ENCODE measurements at regions not wholly inside any gene's neighbourhood (a gene's known extent, or its start where the extent isn't known, plus 50 kb on each side); places are given as distances from the start of the nearest gene placed in this dataset.

DNA sequence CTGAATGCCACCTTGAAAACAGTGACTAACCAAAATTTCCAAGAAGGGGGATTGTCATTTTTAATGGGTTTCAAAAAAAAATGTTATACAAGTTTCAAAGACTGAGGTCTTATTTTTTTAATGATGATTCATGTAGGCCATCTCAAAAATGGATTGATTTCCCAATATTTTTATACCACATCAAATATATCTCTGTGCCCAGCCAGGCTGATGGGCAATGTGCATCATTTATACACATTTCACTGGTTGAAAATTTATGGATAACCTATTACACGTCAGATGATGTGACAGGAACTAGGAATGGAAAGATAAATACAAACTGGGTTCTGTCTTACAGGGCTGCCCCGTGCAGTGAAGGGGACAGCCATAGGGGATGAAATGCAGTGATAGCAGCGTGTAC, 112.7 kb upstream of the TMPO start:
- no peak for DNase-seq (ENCODE audit: low read depth)

GRCh38 chr12:98403385-98403784, 112.0 kb upstream of the TMPO start:
- DNase-seq (ENCODE audit: low read depth), result no peak

DNA sequence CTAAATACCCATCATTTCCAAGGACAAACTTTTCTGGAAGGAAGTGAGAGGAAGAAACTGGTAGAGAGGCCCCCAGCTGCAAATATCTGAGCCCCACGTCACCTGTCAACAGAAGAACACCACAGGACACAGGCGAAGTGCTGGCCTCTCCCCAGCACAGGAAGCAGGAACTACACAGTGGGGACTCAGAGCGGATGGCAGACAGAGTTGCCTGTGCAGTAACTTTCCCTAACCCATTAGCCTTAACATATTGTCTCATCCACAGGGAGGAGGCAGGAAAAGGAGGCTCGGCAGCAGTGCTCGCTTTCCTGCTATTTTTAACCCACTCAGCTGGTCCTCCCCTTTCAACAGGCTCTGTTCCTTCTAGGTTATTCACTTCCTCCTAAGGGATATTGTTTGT, 111.5 kb upstream of the TMPO start:
- no peak for DNase-seq (ENCODE audit: low read depth)

DNA sequence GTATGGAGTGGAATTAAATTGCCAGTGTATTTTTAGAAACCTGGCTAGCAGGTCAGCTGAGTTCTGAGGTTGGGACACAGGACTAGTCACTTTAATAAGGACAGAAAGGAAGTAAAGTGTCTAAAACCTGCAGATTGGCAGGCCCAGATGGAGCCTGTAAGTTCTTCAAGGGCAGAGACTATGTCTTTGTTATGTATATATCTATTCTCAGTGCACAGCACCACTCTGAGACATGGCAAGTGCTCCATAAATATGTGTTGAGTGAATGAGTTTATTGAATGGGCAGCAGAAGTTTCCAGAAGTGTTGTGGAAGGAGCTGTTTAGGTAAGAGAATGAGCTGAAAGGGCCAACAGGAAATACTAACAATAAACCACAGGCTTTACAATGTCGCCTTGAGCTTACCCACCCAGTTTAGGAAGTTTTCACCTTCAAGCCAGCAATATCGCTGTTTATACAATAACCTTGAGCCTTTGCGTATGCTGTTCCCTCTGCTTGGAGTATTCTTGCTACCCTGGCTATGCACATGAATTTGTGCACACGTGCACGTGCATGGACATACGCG, 109.5 kb upstream of the TMPO start:
- no peak for DNase-seq (ENCODE audit: low read depth)

DNA sequence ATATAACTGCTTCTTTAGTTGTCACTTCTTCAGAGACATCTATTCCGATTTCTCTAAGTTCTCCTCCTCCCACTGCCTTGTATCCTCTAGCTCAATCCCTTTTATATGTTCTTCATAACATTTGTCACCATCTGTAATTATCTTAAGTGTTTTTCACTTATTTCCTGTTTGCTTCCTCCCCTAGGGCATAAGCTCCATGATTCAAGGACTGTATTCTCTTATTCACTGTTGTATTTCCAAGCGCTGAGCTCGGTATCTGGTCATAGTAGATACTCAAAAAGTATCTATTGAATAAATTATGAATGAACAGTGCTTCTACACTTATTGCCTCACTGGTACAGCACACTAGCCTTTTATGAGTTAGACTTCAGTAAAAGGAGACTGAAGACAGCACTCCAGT, 109.0 kb upstream of the TMPO start:
- DNase-seq (ENCODE audit: low read depth), result no peak

DNA sequence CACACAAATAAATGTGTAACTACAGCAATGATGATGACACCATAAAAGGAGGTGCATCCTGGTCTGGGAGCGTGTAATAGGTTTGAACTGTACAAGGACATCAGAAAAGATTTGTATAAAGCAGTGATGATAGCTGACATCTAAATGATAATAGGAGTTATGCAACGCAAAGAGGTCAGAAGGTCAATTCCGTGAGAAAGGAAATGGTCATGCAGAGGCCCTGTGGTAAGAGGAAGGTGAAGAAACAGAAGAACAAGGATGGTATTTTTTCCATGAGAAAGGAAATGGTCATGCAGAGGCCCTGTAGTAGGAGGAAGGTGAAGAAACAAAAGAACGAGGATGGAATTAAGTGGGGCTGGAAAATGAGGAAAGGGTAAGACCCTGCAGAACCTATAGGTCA, 106.7 kb upstream of the TMPO start:
- no peak for DNase-seq (ENCODE audit: low read depth)

DNA sequence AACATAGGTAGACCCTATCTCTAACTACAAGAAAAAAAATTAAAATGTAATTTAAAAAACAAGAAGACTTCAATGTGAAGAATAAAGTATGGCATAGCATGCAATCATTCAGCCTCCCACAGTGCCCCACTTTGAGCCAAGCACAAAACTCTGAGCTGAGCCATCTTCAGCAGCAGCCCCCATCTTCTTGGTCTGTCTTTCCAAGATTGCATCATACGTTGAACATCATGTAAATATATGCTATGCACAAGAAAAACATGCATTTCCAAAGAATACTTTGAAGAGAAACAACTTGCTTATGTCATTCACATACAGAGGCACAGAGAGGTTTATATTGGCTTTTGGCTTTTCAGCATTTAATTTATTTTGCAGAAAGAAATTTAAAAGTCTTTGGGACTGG, 105.8 kb upstream of the TMPO start:
- no peak for DNase-seq (ENCODE audit: low read depth)

- DNase-seq (ENCODE audit: low read depth), result no peak
These were observed 105.0 kb upstream of the TMPO start for GRCh38 chr12:98410356-98410755.

GRCh38 chr12:98416845-98417244, 98.5 kb upstream of the TMPO start:
- DNase-seq (ENCODE audit: low read depth), result no peak

- DNase-seq (ENCODE audit: low read depth), result no peak
These were observed 98.1 kb upstream of the TMPO start for GRCh38 chr12:98417266-98417665.

DNA sequence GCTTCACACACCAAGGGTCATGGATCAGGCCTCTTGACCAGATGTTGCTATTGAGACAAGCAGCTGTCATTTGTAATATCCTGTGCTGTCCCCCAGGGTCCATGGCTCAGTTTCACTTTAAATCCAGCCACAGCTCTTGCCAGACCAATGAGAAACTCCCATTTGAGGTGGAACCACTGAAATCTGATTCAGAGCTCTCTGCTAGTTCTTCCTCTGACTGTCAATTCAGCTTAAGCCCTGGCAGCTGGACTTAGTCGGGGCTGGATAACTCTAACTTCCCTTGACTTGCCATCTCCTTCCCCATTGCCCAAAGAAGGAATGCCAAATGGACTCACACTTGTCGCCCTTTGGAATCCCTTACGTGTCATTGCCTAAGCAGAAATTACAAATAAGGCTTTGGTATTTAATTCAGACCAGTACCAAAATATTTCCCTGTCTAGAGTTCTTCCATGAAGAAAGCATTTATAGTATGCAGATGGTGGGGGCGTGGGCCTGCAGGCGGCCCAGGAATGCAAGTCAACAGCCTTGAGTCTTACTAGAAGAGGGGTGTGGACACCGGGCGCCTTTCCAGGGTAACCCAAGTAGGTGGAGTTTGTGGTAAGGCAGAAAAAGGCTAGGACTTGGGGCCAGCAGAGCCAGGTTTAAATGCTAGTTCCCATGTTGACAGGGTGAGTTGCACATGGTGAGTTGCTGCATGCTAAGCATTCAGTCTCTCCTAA, 96.9 kb upstream of the TMPO start:
- no peak for DNase-seq (ENCODE audit: low read depth)

- DNase-seq (ENCODE audit: low read depth), result no peak
These were observed 96.2 kb upstream of the TMPO start for GRCh38 chr12:98419081-98419794.

GRCh38 chr12:98419795-98420404, 95.5 kb upstream of the TMPO start:
- DNase-seq (ENCODE audit: low read depth), result no peak

GRCh38 chr12:98420461-98420860, 94.9 kb upstream of the TMPO start:
- DNase-seq (ENCODE audit: low read depth), result no peak

- DNase-seq (ENCODE audit: low read depth), result no peak
These were observed 94.1 kb upstream of the TMPO start for GRCh38 chr12:98421316-98421715.

DNA sequence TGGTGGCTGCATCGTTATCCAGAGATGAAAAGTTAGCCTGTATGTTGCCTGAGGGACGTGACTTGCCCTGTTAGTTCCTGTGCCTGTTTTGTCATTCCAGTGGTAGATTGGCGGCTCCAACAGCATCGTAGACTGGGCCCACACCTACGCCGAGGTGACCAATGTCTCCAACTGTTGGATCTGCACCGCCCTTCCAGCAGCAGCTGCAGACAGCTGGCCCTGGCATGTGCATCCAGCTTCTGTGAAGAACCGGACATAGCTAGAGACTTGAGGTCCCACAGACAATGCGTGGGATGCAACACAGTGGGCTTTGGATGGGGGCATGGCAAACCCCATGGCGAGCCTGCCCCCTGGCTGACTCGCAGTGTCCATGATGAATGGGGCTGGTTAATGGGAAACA, 93.0 kb upstream of the TMPO start:
- no peak for DNase-seq (ENCODE audit: low read depth)

GRCh38 chr12:98422812-98423211, 92.6 kb upstream of the TMPO start:
- DNase-seq (ENCODE audit: low read depth), result no peak

DNA sequence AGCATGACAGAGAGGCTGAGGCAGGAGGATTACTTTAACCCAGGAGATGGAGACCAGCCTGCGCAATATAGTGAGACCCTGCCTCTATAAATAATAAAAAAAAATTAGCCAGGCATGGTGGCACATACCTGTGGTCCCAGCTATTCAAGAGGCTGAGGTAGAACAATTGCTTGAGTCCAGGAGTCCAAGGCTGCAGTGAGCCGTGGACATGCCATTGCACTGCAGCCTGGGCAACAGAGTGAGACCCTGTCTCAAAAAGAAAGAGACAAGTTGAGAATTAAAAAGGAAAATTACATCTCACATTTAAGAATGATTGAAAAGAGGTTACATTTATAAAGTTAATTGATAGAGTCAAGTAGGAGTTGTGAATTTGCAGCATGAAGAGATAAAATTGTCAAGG, 91.4 kb upstream of the TMPO start:
- no peak for DNase-seq (ENCODE audit: low read depth)

DNA sequence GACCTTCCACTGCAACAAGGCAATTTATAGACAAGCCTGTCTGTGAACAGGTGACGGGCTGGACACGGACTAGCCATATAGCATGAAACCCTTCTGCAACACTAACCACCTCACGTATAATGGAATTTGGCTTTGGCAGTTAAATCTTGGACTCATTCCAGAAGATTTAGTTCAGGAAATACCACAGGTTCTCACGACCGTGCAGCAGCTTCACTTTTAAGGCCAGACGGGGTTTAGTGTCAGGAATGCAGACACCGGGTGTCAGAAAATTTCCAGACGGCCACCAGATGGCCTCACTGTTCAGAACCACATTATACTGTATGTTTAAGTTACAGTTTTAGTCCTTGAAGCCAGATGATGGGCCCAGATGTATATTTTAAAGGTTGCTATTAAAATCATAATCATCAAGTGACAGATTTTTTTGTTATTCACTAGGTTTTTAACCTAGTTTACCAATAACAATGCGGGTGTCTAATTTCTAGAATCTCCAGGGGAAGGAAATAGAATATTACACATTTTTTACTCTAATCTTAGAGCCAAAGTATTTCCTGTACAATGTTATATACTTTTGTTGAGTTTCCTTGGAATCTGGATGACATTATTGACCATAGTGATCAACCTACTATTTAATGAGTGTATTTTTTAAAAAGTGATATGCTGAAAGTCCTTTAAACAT, 90.5 kb upstream of the TMPO start:
- DNase-seq (ENCODE audit: low read depth), result no peak

- DNase-seq (ENCODE audit: low read depth), result no peak
These were observed 89.5 kb upstream of the TMPO start for GRCh38 chr12:98425859-98426258.

GRCh38 chr12:98431089-98431488, 84.3 kb upstream of the TMPO start:
- no peak for DNase-seq (ENCODE audit: low read depth)

DNA sequence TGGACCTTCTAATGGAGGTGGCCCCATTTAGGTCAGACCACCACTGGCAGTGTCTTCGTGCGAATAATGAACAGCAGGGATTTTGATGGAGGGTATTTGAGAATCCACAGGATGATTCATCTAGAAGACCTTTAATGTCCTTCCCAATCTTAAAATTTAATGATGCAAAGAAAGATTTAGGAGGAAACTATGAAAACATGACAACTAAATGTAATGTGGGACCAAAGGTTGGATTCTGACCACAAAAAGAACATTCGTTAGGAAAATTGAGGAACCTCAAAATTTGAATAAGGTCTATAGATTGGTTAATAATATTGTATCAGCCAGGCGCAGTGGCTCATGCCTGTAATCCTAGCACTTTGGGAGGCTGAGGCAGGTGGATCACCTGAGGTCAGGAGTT, 78.2 kb upstream of the TMPO start:
- no peak for DNase-seq (ENCODE audit: low read depth)

All from stimulated activated CD8-positive, alpha-beta memory T cell treated with anti-CD3 and anti-CD28 coated beads, Interleukin-15, amount 100 ng/mL, for 24 hours (primary cell).